NCI-H2081 (cell line): ENCODE measurements at regions not wholly inside any gene's neighbourhood (a gene's known extent, or its start where the extent isn't known, plus 50 kb on each side); places are given as distances from the start of the nearest gene placed in this dataset.
A peak's percentile ranks its signal among the peaks of the same experiment; 100 is the strongest.

Experiments used
- DNase-seq, 2 experiments: peaks; one replicate each; lab custom pipeline; 2025; lab: John Stamatoyannopoulos, UW

GRCh38 chr17:5819921-5820685, 235.8 kb upstream of the NLRP1 start:
- no peak for DNase-seq

GRCh38 chr17:5820721-5821456, 236.6 kb upstream of the NLRP1 start:
- DNase-seq: no peak

- DNase-seq: no peak
Observed at GRCh38 chr17:5821803-5822202, 237.5 kb upstream of the NLRP1 start.

- no peak for DNase-seq
Observed at GRCh38 chr17:5822281-5823060, 238.2 kb upstream of the NLRP1 start.

- DNase-seq: no peak
Observed at GRCh38 chr17:5823219-5823618, 238.9 kb upstream of the NLRP1 start.

GRCh38 chr17:5825717-5826330, 241.5 kb upstream of the NLRP1 start:
- no peak for DNase-seq

GRCh38 chr17:5826384-5826783, 242.1 kb upstream of the NLRP1 start:
- no peak for DNase-seq

GRCh38 chr17:5830921-5831320, 239.3 kb upstream of the WSCD1 start:
- DNase-seq: no peak

- DNase-seq: peak in 1 of 2 experiments; percentile 57
Observed at GRCh38 chr17:5832886-5833285, 237.3 kb upstream of the WSCD1 start.

GRCh38 chr17:5837055-5837491, 233.1 kb upstream of the WSCD1 start:
- no peak for DNase-seq

GRCh38 chr17:5838661-5839300, 231.4 kb upstream of the WSCD1 start:
- no peak for DNase-seq

- DNase-seq: no peak
Observed at GRCh38 chr17:5840811-5841446, 229.2 kb upstream of the WSCD1 start.

- DNase-seq: no peak
Observed at GRCh38 chr17:5841862-5842261, 228.3 kb upstream of the WSCD1 start.

GRCh38 chr17:5843366-5844026, 226.7 kb upstream of the WSCD1 start:
- no peak for DNase-seq

GRCh38 chr17:5846001-5846400, 224.2 kb upstream of the WSCD1 start:
- no peak for DNase-seq

GRCh38 chr17:5854871-5855554, 215.2 kb upstream of the WSCD1 start:
- DNase-seq: no peak

- DNase-seq: no peak
Observed at GRCh38 chr17:5861246-5861645, 208.9 kb upstream of the WSCD1 start.

GRCh38 chr17:5861854-5862253, 208.3 kb upstream of the WSCD1 start:
- DNase-seq: no peak

- DNase-seq: no peak
Observed at GRCh38 chr17:5862395-5862794, 207.8 kb upstream of the WSCD1 start.
